Epithelial cell of proximal tubule (primary cell): ENCODE measurements at regions not wholly inside any gene's neighbourhood (a gene's known extent, or its start where the extent isn't known, plus 50 kb on each side); places are given as distances from the start of the nearest gene placed in this dataset.
A peak's percentile ranks its signal among the peaks of the same experiment; 100 is the strongest.

Experiments
- DNase-seq: peaks from one replicate; pipeline ENCODE4 v3.0.0-alpha.2; 2011; ENCODE audit warnings: low read depth
- H3K4me3 ChIP-seq: 2 replicates; pipeline ENCODE4 v1.5.1; 2011; ENCODE audit warnings: low read depth, mild to moderate bottlenecking, low read length
- CTCF ChIP-seq: conservative IDR thresholded peaks from 2 replicates; pipeline ENCODE4 v1.5.1; 2012; ENCODE audit warnings: low read depth, mild to moderate bottlenecking, low read length

- TF ChIP-seq CTCF, result peak; percentile 8
- H3K4me3 ChIP-seq, result no peak overlapping the region
- no peak for DNase-seq
Measured at GRCh38 chr3:5312290-5312689, 124.8 kb downstream of the EDEM1 start.

- TF ChIP-seq CTCF, result no peak
- H3K4me3 ChIP-seq, result no peak overlapping the region
- DNase-seq, result no peak
Measured at GRCh38 chr3:5314897-5315296, 127.4 kb downstream of the EDEM1 start.

- no peak for DNase-seq
- H3K4me3 ChIP-seq, result no peak overlapping the region
- TF ChIP-seq CTCF, result no peak
Measured at GRCh38 chr3:5317557-5317956, 130.1 kb downstream of the EDEM1 start.

GRCh38 chr3:5319454-5319853 lies 131.9 kb downstream of the EDEM1 start:
- no peak for DNase-seq
- no peak for TF ChIP-seq CTCF
- H3K4me3 ChIP-seq, result no peak overlapping the region

- H3K4me3 ChIP-seq, result no peak overlapping the region
- no peak for DNase-seq
- TF ChIP-seq CTCF, result no peak
Measured at GRCh38 chr3:5321666-5322340, 134.3 kb downstream of the EDEM1 start.

GRCh38 chr3:5324780-5325179 lies 137.3 kb downstream of the EDEM1 start:
- DNase-seq, result no peak
- TF ChIP-seq CTCF, result no peak
- H3K4me3 ChIP-seq, result no peak overlapping the region

GRCh38 chr3:5330152-5330810 lies 142.8 kb downstream of the EDEM1 start:
- peak; percentile 72 for DNase-seq
- no peak overlapping the region for H3K4me3 ChIP-seq
- TF ChIP-seq CTCF, result no peak
